Cardiac fibroblast (primary cell): ENCODE measurements at regions not wholly inside any gene's neighbourhood (a gene's known extent, or its start where the extent isn't known, plus 50 kb on each side); places are given as distances from the start of the nearest gene placed in this dataset.
A peak's percentile ranks its signal among the peaks of the same experiment; 100 is the strongest.

Experiments
- DNase-seq, 2 donors: peaks; one replicate each; pipeline versions ENCODE4 v3.0.0 to v3.0.0-alpha.2; 2010; ENCODE audit warnings: low read depth in 2 of 2
- H3K4me3 ChIP-seq, 2 donors: replicated peaks in 1 of 2; 1 replicate in 1 of 2; 2 replicates in 1 of 2; pipeline ENCODE4 v1.5.1; 2011; ENCODE audit warnings: low read depth in 2 of 2, low read length in 2 of 2, mild to moderate bottlenecking in 2 of 2, moderate library complexity in 1 of 2
- TF ChIP-seq, protein P1 (sequence below): IDR thresholded peaks from one replicate; pipeline ENCODE4 v1.5.1; 2011; ENCODE audit warnings: low read depth, mild to moderate bottlenecking, low read length, inconsistent platforms

DNA sequence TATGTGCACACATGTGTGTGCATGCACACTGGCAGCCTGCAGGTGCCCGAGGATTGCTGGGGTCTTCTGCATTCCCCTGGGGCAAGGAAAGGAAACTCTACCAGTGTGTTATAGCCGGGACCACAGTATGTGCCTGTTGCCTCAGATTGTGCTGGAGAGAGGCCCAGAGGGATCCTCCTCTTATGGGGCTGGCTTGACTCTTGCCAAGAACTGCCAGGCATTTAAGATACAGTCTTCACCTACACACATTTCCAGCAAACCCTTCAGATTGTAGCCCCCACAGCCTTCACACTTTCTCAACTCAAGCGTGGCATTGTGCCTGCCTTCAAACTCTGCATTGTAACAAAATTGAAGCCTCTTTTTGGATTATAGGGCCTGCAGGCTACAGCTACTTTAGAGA is 176.7 kb upstream of the DYRK2 start:
- DNase-seq, result peak in 1 of 2 donors; percentile 57
- TF ChIP-seq, protein P1, sequence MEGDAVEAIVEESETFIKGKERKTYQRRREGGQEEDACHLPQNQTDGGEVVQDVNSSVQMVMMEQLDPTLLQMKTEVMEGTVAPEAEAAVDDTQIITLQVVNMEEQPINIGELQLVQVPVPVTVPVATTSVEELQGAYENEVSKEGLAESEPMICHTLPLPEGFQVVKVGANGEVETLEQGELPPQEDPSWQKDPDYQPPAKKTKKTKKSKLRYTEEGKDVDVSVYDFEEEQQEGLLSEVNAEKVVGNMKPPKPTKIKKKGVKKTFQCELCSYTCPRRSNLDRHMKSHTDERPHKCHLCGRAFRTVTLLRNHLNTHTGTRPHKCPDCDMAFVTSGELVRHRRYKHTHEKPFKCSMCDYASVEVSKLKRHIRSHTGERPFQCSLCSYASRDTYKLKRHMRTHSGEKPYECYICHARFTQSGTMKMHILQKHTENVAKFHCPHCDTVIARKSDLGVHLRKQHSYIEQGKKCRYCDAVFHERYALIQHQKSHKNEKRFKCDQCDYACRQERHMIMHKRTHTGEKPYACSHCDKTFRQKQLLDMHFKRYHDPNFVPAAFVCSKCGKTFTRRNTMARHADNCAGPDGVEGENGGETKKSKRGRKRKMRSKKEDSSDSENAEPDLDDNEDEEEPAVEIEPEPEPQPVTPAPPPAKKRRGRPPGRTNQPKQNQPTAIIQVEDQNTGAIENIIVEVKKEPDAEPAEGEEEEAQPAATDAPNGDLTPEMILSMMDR, result no peak
- H3K4me3 ChIP-seq, result no peak overlapping the region

GRCh38 chr12:67472539-67472938 is 176.0 kb upstream of the DYRK2 start:
- TF ChIP-seq, protein P1, result no peak
- H3K4me3 ChIP-seq, result no peak overlapping the region
- DNase-seq, result no peak

DNA sequence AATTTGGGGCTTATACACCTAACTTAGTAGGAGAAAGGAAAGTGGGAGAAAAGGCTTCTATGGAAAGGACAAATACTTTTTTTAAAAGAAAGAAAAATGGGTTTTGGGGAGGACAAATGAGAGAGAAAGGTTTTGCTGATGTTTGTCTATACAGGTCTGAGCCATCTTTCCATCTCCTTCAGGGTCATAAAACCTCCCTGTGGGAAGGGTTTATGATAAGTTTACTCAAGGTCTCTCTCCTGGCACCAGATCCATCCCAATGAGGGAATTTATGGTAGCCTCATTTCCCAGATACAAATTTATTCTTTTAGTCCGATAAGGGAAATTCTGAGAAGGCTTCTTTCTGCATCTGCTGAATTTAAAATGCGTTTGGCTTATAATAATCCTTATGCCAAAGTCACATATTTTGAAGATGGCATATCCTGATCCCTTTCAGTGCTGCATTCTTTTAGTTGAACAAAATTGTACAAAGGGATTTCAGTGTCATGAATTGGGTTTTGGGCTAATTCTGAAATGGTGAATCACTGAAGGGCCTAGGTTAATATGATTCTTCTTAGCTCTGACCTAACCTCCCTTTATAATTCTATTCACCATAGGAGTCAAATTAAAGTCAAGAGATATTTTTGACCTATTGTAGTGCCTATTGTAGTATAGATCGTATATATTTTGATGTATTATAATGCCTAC is 173.5 kb upstream of the DYRK2 start:
- H3K4me3 ChIP-seq, result no peak overlapping the region
- DNase-seq, result no peak
- TF ChIP-seq, protein P1, result no peak

GRCh38 chr12:67475725-67476124 is 172.8 kb upstream of the DYRK2 start:
- no peak overlapping the region for H3K4me3 ChIP-seq
- DNase-seq, result no peak
- TF ChIP-seq, protein P1, result no peak

GRCh38 chr12:67477681-67478265 is 170.8 kb upstream of the DYRK2 start:
- no peak for DNase-seq
- H3K4me3 ChIP-seq, result no peak overlapping the region
- TF ChIP-seq, protein P1, result no peak

DNA sequence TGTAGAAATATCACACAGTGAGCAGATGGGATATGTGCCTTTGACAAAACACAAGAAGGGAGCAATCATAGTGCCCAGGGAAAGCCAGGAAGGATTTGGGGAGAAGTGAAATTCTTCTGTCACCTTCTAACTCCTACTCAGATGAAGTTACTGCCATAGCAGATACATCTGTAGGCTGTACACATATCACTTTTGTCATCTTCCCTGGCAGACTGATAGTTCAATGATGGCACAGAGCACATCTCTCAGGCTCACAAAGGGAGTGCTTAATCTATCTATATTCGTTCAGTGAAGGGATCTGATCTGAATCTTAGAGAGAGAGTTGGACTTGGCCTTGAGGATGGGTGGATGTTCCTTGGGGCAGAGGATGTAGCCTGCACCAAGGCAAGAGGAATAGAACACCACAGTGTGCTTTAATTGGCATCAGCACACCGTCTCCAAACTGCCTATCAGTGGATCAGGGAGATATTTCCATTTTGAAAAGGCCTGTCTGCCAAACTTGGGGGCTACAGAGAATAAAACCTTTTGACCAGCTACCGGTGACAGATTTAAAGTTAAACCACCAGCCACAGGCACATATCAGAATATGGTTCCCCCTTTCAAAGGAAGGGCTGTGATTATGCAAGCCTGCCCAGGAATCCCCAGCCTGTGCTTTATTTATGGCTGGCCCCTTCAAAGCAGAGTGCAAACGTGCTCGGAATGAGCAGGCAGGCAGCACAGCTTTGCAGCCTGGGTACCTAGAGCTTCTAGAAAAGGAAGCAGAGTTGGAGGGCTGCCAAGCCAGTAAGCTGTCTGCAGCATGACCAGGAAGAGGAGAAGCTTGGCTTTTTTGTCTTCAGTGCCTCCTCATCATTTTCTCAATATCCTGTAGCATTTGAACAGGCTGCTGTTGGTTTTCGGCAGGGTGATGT is 165.5 kb upstream of the DYRK2 start:
- DNase-seq, result peak; percentile 27 to 62
- TF ChIP-seq, protein P1, result no peak
- H3K4me3 ChIP-seq, result no peak overlapping the region
